IPS-15b (cell line): ENCODE measurements at regions not wholly inside any gene's neighbourhood (a gene's known extent, or its start where the extent isn't known, plus 50 kb on each side); places are given as distances from the start of the nearest gene placed in this dataset.

ENCODE experiments used
- H3K27me3 ChIP-seq: one replicate; pipeline ENCODE4 v1.6.1; 2013; ENCODE audit warnings: low read length; ENCODE audit not compliant: control insufficient read depth, insufficient read depth
- H3K36me3 ChIP-seq: one replicate; pipeline ENCODE4 v1.6.1; 2013; ENCODE audit warnings: low read length; ENCODE audit not compliant: control insufficient read depth, insufficient read depth
- H3K4me1 ChIP-seq: one replicate; pipeline ENCODE4 v1.6.1; 2013; ENCODE audit warnings: mild to moderate bottlenecking, low read length; ENCODE audit not compliant: control insufficient read depth, insufficient read depth
- H3K4me3 ChIP-seq: one replicate; pipeline ENCODE4 v1.5.1; 2013; ENCODE audit warnings: low read depth, low read length
- H3K9ac ChIP-seq: one replicate; pipeline ENCODE4 v1.6.1; 2013; ENCODE audit warnings: low read depth, mild to moderate bottlenecking, low read length
- H3K9me3 ChIP-seq: one replicate; pipeline ENCODE4 v1.6.1; 2013; ENCODE audit warnings: mild to moderate bottlenecking, low read length; ENCODE audit not compliant: control insufficient read depth, insufficient read depth

DNA sequence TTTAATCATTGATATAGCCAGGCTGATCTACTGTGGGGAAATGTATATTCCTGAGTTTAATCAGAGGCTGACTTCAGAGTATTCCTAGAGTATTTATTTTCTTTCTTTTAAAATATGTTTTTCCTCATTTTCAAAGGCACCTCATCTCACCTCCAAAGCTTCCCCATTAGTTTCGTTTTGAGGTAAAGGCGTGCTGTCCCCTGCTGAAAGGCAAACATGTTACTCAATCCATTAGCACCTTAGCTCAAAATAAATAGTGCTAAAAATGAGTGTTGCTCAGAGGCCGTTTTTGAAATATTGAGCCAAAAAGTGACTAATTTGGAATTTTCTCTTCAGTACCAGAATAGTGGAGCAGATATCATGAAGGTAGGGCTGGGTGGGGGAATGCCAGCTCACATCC is 386.2 kb downstream of the SOX11 start:
- Histone ChIP-seq H3K27me3 (no peaks in the 10 kb centered on the region), H3K9me3 (no peaks in the 10 kb centered on the region), H3K4me3 (no peak overlapping the region), H3K36me3 (no peaks in the 10 kb centered on the region), H3K4me1 (peaks cover 10% of the 10 kb centered on the region), H3K9ac (no peak overlapping the region)

DNA sequence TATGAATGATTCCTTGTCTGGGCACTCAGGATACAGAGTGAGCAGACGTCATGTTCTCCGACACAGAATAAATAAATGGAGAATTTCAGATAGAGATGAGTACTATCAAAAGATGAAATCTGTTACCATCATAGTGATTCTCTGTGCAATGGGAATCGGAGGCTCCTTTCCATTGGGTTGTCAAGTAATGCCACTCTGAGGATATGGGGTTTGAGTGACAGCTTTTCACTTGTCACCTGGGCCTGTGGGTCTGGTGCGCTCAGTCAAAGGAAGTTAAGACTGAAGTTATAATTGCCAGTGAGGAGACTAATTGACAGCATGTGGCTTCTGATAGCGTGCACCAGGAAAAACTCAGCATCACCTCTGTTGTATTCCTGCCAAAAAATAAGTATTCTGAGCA is 387.2 kb downstream of the SOX11 start:
- H3K9ac ChIP-seq: no peak overlapping the region
- H3K4me3 ChIP-seq: no peak overlapping the region
- no peaks in the 10 kb centered on the region for H3K36me3 ChIP-seq
- peaks cover 2% of the 10 kb centered on the region for H3K4me1 ChIP-seq
- no peaks in the 10 kb centered on the region for H3K9me3 ChIP-seq
- H3K27me3 ChIP-seq: no peaks in the 10 kb centered on the region

DNA sequence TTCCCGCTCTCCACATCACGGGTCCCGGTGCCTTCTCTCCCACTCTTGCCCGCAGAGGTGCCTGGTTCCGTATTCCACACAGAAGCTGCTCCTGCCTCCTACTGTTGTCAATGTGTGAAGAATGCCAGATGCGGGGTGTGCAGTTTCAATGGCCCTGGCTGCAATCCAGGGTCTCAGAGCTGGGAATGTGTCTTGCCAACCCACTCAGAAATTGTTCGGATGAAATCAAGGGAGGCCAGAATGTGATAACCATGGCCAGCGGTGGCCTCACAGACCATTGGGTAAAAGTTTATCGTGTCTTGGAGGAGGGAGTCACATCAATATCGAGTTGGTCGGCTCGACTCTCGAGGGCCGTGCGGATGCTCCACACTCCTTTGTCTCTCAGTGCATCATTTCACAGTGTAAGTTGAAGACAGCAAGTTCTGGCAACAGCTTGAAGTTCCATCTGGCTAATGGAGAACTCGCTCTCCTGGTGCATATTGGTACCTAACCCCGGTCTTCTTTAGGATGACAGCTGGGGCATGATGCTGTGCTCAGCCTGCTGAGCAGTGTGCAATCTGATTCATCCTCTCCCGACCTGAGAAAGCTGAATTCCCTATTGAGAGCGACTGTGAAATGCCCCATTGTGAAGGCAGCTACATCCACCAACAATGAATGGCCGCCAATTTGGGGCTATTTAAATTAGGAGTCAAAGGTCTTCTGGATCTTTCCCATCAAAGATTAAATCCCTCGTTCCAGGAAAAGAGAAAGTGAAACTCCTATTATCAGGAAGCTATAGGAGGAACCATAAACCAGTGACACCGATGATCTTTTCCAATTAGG is 389.0 kb downstream of the SOX11 start:
- Histone ChIP-seq H3K9me3 (no peaks in the 10 kb centered on the region), H3K9ac (no peak overlapping the region), H3K4me3 (no peak overlapping the region), H3K27me3 (no peaks in the 10 kb centered on the region), H3K4me1 (peaks cover 2% of the 10 kb centered on the region), H3K36me3 (no peaks in the 10 kb centered on the region)

DNA sequence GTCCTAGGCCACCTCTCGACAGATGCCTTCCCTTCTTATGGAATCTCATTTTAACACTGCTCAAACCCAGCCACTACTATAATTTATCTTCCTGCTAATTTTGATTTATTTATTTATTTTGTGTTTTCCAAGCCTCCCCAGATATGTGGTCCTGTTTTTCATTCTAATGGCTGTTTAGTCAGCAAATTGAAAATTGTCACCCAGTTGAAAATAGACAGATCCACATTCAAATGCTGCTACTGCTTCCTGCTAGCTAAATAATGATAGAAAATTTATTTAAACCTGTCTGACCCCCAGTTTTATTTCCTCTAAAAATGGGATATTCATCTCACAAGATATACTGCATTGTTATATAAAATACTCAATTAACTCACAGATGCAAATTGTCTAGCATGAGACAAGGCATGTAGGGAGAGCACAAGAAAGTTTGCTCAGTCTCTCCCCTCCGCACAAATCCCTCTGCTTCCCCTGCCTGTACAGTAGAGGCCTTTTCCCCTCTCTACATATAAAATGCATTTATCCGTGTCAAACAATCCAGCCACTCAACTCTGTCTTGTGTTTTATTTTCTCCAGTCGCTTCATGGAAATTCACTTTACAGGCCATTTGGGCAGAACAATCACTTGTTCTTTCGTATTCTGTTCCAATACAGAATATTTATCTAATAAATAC is 389.9 kb downstream of the SOX11 start:
- peaks cover 2% of the 10 kb centered on the region for H3K4me1 ChIP-seq
- no peaks in the 10 kb centered on the region for H3K9me3 ChIP-seq
- H3K27me3 ChIP-seq: no peaks in the 10 kb centered on the region
- H3K4me3 ChIP-seq: no peak overlapping the region
- no peak overlapping the region for H3K9ac ChIP-seq
- H3K36me3 ChIP-seq: no peaks in the 10 kb centered on the region

DNA sequence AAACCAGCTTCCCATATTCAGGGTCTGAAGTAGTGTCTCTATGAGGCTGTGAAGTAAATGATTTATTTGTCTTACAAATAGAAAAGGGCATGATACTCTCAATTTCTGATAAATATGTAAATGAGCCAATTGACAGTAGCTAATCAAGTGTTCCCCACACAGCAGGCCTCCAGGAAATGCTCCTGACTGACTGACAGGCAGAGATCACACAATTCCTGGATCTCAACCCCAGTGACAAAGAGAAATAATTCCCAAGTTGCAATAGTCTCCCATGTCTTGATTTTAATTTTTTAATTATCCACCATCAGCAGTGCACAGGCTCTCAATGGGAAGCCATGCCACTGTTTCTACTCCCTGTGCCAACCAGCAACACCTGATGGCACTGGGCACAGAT is 390.4 kb downstream of the SOX11 start:
- Histone ChIP-seq H3K9ac (no peak overlapping the region), H3K36me3 (no peaks in the 10 kb centered on the region), H3K27me3 (no peaks in the 10 kb centered on the region), H3K9me3 (no peaks in the 10 kb centered on the region), H3K4me3 (no peak overlapping the region), H3K4me1 (peaks cover 2% of the 10 kb centered on the region)

DNA sequence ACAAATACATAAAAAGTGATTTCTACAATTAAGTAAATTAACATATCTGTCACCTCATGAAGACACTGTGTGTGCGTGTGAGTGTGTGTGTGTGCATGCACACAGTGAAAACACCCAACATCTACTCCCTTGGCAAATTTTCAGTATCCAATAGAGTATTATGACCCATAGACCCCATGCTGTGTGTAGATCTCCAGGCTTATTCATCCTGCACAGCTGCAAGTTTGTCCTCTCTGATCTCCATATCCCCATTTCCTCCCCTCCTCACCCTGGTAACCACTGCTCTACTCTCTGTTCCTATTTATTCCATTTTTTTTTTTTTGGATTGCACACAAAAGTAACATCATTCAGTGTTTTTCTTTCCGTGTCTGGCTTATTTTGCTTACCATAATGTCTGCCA is 391.0 kb downstream of the SOX11 start:
- H3K27me3 ChIP-seq: no peaks in the 10 kb centered on the region
- no peak overlapping the region for H3K9ac ChIP-seq
- no peaks in the 10 kb centered on the region for H3K9me3 ChIP-seq
- no peak overlapping the region for H3K4me3 ChIP-seq
- H3K4me1 ChIP-seq: peaks cover 2% of the 10 kb centered on the region
- no peaks in the 10 kb centered on the region for H3K36me3 ChIP-seq

DNA sequence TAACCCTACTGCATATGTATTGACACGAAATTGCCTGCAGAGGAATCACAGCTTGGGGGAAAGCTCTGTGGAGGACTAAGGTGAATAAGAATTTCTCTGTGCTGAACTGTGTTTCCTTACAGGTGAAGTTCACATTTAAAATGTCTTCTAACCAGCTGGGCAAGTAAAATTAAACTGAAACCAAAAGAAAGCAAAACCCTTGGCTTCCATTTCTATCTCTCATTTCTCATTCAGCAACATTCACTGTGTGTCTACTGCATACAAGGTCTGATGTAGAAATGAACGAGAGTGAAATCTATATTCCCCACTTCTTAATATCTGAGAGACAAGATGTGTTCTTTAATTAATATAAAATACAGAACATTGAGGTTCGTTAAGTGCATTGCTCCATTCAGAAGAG is 397.3 kb downstream of the SOX11 start:
- no peaks in the 10 kb centered on the region for H3K4me1 ChIP-seq
- H3K27me3 ChIP-seq: no peaks in the 10 kb centered on the region

DNA sequence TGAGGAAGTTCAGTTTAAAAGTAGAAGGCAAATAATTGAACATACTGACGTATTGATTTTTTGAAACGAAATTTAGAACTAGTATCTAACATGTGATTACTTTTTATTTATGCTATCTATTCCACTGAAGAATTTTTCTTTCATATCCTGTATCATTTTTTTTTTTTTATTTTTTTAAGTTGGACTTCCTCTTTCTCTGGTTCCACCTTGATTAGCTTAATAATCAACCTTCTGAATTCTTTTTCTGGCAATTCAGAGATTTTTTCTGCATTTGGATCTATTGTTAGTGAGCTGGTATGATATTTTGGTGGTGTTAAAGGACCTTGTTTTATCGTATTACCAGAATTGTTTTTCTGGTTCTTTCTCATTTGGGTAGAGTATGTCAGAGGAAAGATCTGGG is 411.2 kb downstream of the SOX11 start:
- no peak overlapping the region for H3K4me3 ChIP-seq
- no peaks in the 10 kb centered on the region for H3K9me3 ChIP-seq
- H3K36me3 ChIP-seq: no peaks in the 10 kb centered on the region
- H3K27me3 ChIP-seq: no peaks in the 10 kb centered on the region
- no peak overlapping the region for H3K9ac ChIP-seq
- no peaks in the 10 kb centered on the region for H3K4me1 ChIP-seq

More for the DNA sequence above, 397.3 kb downstream of the SOX11 start:
- Histone ChIP-seq H3K9me3 (no peaks in the 10 kb centered on the region), H3K4me3 (no peak overlapping the region), H3K36me3 (no peaks in the 10 kb centered on the region), H3K9ac (no peak overlapping the region)

DNA sequence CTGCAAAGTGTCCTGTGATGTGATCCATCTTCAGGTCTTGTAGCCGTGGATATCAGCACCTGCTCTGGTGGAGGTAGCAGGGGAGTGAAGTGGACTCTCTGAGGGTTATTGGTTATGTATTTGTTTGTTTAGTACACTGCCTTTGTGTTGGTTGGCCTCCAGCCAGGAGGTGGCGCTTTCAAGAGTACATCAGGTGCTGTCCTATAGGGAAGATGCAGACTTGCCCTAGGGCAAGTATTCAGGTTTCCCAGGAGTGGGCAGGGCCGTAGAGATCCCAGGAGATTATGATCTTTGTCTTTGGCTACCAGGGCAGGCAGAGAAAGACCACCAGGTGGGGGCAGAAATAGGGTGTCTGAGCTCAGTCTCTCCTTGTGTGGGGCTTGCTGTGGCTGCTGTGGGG is 411.8 kb downstream of the SOX11 start:
- Histone ChIP-seq H3K27me3 (no peaks in the 10 kb centered on the region), H3K4me1 (no peaks in the 10 kb centered on the region), H3K9ac (no peak overlapping the region), H3K9me3 (no peaks in the 10 kb centered on the region), H3K4me3 (no peak overlapping the region), H3K36me3 (no peaks in the 10 kb centered on the region)

DNA sequence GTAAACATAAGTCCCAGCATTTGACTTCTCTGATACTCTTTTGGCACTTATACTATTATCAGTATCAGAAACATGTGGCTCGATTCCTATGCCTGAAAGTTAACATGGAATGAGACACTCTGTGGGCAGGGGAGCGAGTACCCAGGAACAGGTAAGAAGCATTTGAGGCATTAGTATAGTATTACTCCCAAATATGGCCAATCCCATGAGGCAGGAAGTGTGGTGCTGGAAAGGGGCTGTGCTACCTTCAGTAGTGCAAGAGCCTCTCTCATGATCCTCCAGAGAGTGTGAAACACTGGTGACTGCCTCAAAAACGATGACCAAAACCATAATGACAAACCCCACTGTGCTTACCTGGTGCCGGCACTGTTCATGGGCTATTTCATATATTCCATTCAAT is 415.1 kb downstream of the SOX11 start:
- Histone ChIP-seq H3K9ac (no peak overlapping the region), H3K27me3 (no peaks in the 10 kb centered on the region), H3K4me1 (no peaks in the 10 kb centered on the region), H3K4me3 (no peak overlapping the region), H3K36me3 (no peaks in the 10 kb centered on the region), H3K9me3 (no peaks in the 10 kb centered on the region)

DNA sequence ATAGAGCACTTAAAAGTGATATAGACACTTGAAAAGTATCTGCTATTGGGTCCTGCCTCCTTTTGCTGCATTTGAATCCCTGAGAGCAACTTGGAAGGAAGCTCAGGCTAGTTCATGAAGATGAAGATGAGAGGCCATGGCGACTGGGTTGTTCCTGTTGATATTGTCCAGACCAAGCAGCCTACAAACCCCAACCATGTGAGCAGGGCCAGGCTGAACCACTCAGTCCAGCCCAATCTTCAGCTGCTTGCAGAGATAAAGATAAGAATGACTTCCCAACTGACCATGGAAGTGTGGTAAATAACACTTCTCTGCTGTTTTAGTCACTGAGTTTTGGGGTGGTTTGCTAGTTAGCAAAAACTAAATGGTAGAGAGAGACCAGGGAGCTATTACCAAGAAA is 417.6 kb downstream of the SOX11 start:
- H3K4me1 ChIP-seq: peaks cover 3% of the 10 kb centered on the region
- H3K9me3 ChIP-seq: no peaks in the 10 kb centered on the region
- H3K27me3 ChIP-seq: no peaks in the 10 kb centered on the region
- no peak overlapping the region for H3K4me3 ChIP-seq
- no peaks in the 10 kb centered on the region for H3K36me3 ChIP-seq
- H3K9ac ChIP-seq: no peak overlapping the region

DNA sequence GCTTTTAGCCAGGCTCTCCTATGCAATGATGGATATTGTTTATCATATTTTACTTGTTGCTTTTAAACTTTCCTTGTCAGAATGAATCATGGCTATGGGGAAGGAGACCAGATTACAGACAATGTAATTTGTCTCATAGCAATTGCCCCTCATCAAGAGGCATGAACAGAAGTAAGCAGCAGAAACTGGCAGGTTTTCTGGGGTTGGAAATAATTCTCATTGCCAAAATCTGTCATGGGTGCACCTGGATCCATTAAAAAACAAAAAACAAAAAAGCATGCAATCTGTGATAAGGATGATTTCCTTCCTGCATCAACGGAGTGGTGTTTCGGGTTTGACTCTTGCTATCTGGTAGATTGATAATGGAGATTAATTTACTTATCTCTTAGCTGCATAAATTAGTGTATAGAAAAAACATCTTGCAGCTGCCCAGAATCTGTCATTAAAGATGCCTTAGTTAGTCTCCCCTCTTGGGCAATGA is 419.6 kb downstream of the SOX11 start:
- H3K36me3 ChIP-seq: no peaks in the 10 kb centered on the region
- H3K27me3 ChIP-seq: no peaks in the 10 kb centered on the region
- H3K9ac ChIP-seq: no peak overlapping the region
- peaks cover 3% of the 10 kb centered on the region for H3K4me1 ChIP-seq
- no peak overlapping the region for H3K4me3 ChIP-seq
- no peaks in the 10 kb centered on the region for H3K9me3 ChIP-seq
